GM18517 (cell line): ENCODE measurements at regions not wholly inside any gene's neighbourhood (a gene's known extent, or its start where the extent isn't known, plus 50 kb on each side); places are given as distances from the start of the nearest gene placed in this dataset.

Experiments used
- ATAC-seq: cut with Tn5 transposase; IDR thresholded peaks from one replicate; pipeline ENCODE4 v1.9.1; 2021; ENCODE audit warnings: mild to moderate bottlenecking, moderate library complexity; ENCODE audit not compliant: unreplicated experiment

DNA sequence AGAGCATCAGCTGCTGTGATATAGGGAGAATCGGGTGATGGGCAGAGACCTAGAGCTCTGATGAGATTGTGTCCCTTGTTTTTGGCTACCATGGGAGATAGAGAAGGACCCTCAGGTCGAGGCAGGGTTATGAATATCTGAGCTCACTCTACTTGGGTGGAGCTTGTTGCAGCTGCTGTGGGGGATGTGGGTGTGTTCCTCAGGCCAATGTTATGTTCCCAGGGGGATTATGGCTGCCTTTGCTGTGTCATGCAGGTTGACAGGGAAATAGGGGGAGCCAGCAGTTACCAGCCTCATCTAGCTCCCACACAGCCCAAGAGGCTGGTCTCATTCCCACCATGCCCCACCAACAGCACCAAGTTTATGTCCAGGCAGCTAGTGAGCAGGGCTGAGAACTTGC is 131.5 kb downstream of the TRIM42 start:
- ATAC-seq, result no peak

DNA sequence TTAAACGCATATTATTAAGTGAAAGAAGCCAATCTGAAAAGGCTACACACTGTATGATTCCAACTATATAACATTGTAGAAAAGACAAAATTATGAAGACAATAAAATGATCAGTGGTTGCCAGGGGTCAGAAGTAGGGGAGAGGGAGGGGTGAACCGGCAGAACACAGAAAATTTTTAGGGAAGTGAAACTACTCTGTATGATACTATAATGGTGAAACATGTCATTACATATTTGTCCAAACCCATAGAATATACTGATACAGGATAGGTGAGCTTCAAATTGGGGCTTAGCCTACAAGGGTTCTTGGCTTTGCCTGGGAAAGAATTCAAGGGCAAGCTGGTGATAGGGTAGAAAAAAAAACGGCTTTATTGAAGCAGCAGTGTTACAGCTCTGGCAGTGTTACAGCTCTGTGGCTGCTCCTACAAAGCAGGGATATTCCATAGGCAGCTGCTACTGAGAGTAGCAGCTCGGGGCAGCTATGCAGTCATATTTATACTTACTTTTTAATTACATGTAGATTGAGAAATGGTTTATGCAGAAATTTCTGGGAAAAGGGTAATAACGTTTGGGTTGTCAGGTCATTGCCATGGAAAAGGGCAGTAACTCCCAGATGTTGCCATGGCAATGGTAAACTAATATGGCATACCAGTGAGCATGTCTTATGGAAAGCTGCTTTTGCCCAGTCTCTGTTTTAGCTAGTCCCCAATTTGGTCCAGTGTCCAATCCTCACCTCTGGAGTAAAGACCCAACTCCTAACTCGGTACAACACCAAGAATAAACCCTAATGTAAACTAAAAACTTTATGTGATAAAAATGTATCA is 125.1 kb upstream of the SLC25A36 start:
- ATAC-seq, result peak; percentile 99

DNA sequence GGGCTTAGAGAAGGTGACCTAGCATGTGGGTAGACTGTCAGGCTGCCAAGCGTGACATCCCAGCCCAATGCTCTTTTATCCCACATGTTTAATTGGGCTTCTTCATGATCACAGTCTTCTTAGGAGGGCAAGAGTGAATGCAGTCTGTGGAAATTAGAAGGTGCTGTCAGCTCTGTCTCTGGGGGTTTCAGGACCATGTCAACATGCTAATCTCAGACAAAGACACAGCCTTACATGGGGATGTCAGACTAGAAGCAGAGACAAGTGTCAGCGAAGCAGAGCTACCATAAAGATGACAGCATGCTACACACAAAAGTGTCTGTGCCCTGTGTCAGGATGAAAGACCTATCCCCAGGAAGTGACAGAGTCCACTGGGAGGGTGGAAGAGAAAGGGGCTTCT is 120.1 kb upstream of the SLC25A36 start:
- no peak for ATAC-seq

DNA sequence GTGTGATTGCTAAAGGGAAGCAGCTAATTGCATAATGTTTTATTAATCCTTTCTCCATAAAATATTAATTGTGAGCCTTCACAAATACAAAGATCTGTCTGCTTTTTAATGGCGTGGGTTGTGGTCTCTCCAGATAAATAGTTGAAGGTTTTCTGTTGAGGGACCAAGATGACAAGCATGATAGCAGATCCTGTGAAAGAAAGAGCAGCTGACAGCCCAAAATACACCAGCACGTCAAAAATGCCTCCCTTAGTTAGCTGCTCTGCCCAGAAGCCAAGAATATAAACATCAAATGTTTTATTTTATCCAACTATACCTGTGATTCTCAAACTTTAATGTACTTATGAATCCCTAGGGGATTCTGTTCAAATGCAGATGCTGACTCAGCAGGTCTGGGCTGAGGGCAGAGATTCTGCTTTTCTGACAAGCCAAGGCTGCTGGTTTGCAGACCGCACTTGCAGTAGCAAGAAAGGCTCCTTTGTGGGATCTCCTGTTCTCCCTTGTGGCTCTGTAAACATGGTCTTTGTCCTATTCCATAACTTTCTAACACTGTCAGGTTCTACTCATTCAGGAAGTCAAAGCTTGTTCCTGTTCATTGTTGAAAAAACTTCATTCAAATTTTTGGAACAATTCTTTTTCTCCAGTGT is 119.1 kb upstream of the SLC25A36 start:
- no peak for ATAC-seq

GRCh38 chr3:140823106-140823505 is 118.5 kb upstream of the SLC25A36 start:
- no peak for ATAC-seq

GRCh38 chr3:140827894-140828293 is 113.7 kb upstream of the SLC25A36 start:
- no peak for ATAC-seq

DNA sequence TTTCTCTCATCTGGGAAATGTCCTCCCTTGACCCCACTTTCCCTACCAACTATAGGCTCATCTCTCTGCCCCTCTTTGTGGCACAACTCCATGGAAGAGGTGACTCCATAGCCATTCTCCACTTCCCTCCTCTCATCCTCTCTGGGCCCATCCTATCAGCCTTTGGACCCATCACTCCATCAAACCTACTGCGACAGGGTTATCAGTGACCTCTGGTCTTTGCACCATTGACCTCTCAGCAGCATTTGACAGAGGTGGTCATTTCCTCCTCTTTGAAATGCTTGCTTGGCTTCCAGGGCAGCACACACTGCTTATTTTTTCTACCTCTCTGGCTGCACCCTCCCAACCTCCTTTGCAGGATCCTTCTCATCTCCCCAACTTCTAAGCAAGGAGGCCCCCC is 113.1 kb upstream of the SLC25A36 start:
- no peak for ATAC-seq

- no peak for ATAC-seq
Observed at GRCh38 chr3:140829796-140830195, 111.8 kb upstream of the SLC25A36 start.

DNA sequence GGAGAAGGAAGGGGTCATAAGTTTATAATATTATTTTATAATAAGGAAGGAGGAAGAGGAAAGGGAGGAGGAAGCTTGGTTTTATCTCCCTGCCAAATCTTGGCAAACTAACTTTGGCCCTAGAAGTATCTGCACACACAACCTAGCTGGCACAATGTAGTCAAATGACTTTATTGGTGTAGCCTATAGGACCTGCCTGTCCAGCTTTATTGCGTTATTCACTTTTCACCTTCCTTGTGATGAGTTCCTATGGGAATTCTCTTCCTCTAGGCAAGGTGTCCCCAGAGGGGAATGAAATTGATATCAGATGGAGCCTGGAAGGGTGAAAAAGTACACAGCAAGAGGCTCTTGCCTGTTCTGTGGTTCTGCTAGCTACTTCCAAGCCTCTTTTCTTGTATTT is 111.2 kb upstream of the SLC25A36 start:
- ATAC-seq, result no peak

DNA sequence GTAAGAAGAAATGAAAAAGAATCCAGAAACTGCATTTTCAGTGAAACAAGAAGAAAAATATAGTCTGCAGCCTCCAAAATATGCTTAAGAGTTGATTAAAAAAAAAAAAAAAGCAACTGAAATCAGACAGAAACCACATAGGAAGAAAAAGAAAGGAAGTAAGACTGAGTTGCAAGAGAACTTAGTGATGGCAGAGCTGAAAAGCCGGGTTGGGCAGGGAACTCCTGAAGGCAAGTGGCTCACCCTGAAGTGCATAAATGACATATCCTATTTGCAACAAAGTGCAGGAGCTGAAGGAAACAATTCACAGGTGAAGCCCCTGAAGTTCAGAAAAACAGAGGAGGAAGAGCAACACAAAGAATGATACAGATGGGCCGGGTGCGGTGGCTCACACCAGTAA is 108.8 kb upstream of the SLC25A36 start:
- no peak for ATAC-seq

- ATAC-seq, result no peak
Observed at GRCh38 chr3:140834266-140835037, 107.2 kb upstream of the SLC25A36 start.

DNA sequence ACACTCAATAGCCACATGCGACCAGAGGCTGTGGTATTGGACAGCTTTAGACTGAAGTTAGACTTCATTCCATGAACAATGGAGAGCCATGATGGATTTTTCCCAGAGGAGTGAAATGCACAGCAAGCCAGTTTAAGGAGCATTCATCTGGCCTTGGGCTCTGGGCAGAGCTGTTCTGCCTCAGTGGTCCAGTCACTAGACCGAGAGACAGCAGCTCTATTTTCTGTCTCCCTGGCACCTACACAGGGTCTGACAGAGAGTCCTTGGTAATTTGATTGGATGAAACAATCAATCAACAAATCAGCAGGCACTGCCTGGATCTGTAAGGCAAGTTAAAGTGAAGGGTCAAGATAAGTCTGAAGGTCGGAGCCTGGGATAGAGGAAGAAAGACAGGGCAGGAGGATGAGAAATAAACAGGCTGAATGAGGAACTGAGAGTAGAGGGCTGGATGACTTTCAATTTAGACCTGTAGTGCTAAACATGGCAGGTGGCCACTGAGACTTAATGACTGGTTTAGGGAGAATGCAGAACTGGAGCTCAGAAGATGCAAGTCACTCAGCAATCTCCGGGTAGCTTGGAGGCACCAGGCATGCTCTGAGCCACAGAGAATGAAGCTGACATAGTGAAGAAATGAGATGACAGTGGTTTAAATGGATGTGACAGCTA is 98.5 kb upstream of the SLC25A36 start:
- peak; percentile 98 for ATAC-seq

- no peak for ATAC-seq
Observed at GRCh38 chr3:140843656-140844055, 98.0 kb upstream of the SLC25A36 start.

GRCh38 chr3:140844072-140844471 is 97.6 kb upstream of the SLC25A36 start:
- ATAC-seq, result no peak

DNA sequence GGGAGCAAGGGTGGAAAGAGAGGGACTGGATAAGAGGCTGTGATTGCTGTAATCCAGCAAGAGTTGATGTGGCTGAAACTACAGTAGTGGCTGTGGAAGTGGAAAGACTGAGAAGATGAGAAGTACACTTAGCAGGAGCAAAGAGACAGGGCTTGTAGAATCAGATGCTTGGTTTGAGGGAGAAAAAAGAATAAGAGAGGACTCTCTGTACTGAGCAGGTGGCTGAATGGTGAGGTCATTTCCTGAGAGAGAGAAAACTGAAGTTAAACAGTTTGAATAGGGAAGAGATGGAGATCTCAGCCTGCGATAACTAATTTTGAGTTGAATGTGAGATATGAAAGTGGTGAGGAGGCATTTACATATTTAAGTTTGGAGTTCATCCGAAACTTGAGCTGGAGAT is 95.8 kb upstream of the SLC25A36 start:
- no peak for ATAC-seq

- no peak for ATAC-seq
Observed at GRCh38 chr3:140848666-140849065, 93.0 kb upstream of the SLC25A36 start.

GRCh38 chr3:140850210-140850955 is 91.3 kb upstream of the SLC25A36 start:
- no peak for ATAC-seq

- no peak for ATAC-seq
Observed at GRCh38 chr3:140854961-140855360, 86.7 kb upstream of the SLC25A36 start.

- ATAC-seq, result no peak
Observed at GRCh38 chr3:140856905-140857304, 84.7 kb upstream of the SLC25A36 start.

DNA sequence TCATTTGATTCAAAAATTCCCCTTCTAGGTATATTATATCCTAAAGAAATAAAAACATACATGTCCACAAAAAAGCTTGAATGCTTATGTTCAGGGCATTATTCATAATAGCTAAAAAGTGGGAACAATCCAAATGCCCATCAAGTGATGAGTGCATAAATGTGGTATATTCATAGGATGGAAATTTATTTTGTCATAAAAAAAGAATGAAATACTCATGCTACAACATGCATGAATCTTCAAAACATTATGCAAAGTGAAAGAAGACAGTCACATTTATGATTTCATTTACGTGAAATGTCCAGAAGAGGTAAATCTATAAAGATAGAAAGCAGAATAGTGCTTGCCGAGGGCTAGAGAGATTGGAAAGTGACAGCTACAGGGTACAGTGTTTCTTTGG is 83.6 kb upstream of the SLC25A36 start:
- no peak for ATAC-seq
